DMS53 treated with DMSO at 0.1 percent for 48 hours (cell line): ENCODE measurements at regions not wholly inside any gene's neighbourhood (a gene's known extent, or its start where the extent isn't known, plus 50 kb on each side); places are given as distances from the start of the nearest gene placed in this dataset.
A peak's percentile ranks its signal among the peaks of the same experiment; 100 is the strongest.
"Not testable (repeated sequence)": the region's sequence is repeated elsewhere in the genome, so short reads cannot be mapped to it uniquely, and the experiment has no call there.

ENCODE experiments used
- DNase-seq: peaks from one replicate; lab custom pipeline; 2025; ENCODE audit not compliant: unreplicated experiment; lab: John Stamatoyannopoulos, UW

DNA sequence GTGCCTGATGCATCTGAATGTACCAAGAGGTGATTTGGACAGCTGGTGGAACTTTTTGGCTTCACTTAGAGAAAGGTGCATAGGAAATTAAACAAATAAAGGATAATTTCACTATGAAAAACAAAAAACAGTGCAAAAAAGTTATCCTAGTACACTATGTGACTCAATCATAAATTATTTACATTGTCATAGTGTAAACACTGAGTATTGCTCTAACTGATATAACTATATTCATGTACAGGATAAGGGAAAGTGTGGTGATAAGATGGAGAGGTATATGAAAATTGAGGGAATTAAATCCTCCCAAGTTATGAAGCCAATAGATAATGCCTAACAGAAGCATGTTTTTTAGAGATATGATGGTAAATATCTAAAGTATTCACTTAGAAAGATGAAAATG lies 50.2 kb upstream of the CPNE4 start:
- DNase-seq = no peak

DNA sequence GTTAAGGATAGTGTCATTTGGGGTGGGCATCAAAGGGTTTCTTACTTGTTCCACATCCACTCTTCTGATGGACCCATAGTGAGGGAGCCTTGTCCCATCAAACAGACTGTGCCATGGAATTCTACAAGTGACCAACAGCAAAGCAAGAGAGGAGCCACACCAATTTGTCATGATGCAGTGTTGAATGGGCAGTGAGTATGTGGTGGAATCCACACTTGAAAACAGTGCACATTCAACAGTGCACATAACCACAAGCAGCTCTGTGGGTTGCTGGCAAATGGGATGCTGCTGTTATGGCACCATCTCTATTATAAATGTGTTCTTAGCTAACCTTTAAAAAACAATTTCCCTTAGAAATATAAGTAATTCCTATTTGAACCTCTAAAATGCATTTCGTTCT lies 52.5 kb upstream of the CPNE4 start:
- no peak for DNase-seq

DNA sequence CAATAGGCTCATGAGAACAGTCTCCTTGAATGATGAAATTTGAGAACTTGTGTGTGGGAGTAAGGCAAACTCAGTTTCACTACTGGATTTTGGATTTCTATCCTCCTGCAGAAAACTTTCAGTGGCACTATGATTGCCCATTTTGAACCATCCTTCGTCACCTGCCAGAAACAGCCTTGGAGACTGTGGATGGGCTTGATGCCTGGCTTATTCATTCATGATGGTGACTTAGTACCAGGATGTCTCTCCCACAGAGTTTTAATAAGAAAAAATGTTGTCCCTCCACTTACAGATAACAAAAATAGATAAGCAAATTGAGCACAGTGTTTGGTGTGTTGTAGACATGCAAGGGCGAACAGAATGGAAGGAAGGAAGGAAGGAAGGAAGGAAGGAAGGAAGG lies 53.5 kb upstream of the CPNE4 start:
- no peak for DNase-seq

DNA sequence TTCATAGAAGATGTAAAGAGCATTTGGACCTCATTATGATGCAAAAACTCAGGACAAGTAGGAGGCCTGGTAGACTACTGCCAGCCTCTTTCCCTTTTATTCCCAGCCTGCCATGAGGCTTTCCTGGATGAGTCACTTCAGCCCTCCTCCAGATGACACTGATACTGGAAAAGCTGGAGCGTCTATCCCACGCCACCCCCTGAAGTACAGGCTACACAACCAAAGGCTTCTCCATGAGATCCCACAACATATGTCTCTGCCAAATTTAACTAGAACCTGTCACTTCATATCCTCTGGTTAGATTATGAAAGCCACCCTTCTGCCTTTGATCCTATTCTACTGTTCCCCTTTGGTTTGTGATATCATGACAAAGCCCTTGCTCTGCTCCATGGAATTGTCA lies 56.1 kb upstream of the CPNE4 start:
- no peak for DNase-seq

DNA sequence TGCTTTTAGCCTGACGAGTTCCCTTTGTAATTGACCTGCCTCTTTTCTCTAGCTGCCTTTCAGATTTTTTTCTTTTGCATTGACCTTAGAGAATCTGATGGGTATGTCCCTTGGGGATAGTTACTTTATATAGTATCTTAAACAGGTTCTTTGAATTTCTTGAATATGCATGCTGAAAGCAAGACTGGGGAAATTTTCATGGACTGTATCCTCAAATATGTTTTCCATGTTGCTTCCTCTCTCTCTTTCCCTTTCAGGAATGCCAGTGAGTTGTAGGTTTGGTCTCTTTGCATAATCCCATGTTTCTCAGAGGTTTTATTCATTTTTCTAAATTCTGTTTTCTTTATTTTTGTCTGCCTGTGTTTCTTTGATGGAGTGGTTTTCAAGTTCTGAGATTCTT lies 81.8 kb upstream of the CPNE4 start:
- DNase-seq = no peak

DNA sequence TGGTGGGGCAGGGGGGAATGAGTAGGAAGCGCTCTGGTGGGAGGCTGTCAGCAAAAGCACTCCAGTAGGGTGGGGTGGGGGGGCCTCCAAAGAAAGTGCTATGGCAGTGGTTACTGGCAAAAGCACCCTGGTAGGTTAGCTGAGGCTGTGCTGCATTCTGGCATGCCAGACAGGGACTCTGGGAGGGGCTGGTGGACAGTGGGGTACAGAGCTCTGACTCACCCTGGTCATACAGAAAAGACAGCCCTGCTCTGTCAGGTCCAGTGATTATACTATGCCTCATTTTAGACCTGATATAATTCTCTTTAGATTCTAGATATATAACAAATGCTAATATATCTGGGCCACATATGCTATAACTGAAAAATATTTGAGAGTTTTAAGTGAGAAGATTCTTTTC lies 82.8 kb upstream of the CPNE4 start:
- DNase-seq = no peak

DNA sequence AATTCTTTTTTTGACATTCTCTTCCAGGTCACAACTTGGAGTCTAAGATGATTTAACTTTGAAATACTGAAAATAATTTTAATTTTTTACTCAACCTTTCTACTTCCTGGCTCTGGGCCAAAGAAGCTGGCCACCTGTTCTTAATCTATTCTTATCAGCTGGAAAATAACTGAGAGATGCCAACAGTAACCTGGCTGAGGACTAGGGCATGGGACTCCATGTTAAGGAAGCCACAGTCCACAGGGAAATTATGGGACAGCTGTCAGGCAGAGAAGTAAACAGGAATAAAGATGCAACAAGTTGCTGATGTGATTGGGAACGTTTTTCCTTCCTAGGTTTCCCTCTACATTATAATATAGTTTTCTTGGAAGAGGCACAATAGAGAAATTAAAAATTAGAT lies 84.7 kb upstream of the CPNE4 start:
- no peak for DNase-seq

DNA sequence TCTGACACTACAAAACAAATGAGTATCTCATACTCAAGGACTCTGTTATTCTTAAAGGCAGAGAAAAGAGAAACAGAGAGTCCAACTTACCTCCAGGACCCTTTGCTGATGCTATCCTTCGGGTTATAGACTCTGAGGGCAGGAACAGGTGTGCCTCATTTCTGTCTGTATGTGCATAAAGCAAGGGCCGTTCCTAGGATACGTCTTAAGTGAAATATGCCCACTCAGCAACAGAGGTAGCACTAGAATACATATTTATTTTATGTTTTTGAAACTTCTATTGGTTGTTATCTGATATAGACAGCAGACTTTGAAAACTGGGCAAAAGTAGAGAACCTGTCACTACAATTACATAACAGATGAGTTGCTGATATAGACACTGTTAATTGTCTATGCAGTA lies 89.3 kb upstream of the CPNE4 start:
- DNase-seq = no peak

DNA sequence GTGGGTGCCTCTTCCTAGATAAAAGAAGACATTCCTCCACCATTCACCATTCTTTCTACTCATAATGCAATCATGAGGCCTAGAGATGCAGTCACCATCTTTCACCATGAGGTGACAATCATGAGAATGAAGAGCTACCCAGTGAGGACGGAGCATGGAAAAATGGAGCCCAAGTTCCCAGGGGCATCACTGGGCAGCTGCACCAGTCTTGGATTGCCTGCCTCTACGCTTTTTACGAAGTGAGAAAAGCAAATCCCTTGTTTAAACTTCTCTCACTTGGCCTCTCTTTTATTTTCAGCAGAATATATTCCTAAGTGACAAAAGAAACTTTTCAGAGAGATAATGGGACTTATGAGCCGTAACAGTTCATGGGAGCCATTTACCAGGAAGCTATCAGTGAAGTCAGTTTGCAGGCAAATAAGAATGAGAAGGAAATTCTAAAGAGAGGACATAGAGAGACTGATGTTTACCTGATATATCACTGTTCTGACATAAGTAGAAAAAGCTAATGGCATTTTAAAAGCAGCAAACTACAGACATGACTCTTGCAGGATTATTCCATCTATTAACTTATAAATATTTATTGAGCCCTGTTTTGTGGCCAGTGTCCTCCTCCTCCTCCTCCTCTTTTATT lies 90.0 kb upstream of the CPNE4 start:
- DNase-seq = no peak

DNA sequence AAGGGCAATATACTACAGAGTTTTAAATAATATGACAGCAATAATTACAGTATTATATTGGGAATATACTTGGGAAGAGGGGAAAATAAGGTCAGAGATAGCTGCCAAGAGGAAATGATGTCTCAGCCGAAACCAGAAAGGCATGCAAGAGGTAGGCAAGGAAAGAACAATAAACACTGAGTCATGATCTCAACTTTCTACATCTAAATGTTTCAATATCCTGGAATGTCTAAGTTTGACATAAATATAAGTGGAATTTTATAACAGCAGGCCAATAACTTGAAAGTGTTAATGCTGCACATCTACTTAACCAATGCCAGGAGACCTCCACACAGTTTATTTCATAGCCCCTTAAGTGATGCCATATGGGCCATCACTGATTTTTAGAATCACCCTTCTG lies 99.8 kb upstream of the CPNE4 start:
- no peak for DNase-seq

DNA sequence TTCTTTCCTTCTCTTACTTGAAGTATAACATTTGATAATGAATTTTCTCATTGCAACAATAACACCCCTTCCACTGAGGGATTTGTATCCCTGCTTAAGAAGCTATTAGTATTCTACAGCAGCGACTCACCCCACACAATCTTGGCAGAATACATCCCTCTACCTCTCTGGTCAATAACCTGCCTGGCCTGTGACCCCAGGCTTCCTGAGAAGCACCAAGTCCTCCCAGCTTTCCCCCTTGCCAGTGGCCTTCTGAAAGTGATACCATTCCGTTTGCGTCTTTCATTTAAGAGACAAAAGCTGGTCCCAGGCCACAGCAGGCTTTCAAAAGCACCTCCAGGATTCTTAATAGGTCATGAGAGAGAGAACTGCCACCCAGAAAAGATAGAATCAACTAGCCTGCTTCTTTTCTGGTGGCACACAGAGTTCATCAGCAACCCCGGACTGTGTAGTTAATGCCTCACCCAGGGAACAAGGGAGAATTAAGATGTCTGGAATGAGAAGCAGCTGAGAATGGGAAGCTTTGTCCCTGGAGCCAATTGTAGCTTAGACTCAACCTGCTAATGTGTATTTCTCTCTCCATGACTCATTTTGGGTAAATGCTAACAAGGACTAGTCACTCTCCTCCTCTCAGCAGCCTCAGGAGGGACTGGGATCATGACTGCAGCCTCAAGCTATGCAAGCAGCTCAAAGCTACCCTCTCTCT lies 101.0 kb upstream of the CPNE4 start:
- no peak for DNase-seq

DNA sequence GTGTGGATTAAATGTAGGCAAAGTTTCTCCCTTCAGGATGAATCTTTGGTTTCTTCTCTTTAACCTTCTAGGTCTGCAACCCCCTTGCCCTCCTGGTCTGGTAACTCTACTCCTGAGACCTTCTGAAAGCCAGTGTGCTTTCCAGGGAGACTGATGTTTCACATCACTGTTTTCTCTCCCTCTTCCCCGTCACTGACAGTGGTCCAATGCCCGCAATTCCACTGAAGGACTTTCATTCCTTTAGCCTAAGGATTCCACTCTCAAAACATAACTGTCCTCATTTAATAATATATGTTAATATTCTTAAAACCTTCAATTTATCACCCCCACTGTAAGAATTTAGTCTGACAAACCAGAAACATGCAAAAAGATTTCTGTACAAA lies 101.5 kb upstream of the CPNE4 start:
- no peak for DNase-seq

DNA sequence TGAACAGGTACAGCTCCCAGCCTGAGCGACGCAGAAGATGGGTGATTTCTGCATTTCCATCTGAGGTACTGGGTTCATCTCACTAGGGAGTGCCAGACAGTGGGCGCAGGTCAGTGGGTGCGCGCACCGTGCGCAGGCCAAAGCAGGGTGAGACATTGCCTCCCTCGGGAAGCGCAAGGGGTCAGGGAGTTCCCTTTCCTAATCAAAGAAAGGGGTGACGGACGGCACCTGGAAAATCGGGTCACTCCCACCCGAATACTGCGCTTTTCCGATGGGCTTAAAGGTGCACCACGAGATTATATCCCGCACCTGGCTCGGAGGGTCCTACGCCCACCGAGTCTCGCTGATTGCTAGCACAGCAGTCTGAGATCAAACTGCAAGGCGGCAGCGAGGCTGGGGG lies 102.1 kb upstream of the CPNE4 start:
- DNase-seq = not testable (repeated sequence)

DNA sequence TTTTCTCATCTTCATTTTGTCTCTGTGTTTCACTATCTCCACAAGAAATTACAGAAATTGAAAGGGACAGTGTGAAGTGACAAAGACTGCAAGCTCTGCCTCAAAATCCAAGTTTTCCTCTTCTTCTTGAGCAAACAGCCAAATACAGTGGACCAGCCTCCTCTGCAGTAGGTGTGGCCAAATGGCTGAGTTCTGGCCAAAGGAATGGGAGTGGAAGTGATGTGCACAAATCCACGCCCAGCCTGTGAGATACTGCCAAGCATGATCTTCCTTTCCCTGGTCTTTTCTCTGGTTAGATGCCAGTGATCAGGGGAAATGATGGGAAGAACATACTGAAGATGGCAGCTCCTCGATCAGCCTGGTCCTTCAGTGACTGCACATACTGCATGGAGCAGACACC lies 111.0 kb upstream of the CPNE4 start:
- no peak for DNase-seq

DNA sequence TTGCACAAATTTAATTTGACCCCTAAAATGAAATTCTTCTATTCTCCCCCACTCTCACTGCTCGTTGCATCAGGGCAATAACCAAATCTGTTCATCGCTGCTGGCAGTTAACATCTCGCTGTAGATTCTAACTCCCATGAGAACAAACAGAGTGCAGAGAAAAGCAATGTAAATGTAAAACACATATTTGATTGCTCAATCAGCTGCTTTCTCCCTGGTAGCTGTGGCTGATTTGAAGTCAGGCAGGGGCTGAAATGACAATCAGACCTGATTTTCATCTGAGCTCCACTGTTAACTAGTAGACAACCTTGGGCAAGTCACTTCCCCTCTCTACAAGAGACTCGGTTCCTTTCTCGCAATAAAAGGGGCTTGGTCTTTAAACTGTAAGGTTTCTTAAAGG lies 119.8 kb upstream of the CPNE4 start:
- no peak for DNase-seq

DNA sequence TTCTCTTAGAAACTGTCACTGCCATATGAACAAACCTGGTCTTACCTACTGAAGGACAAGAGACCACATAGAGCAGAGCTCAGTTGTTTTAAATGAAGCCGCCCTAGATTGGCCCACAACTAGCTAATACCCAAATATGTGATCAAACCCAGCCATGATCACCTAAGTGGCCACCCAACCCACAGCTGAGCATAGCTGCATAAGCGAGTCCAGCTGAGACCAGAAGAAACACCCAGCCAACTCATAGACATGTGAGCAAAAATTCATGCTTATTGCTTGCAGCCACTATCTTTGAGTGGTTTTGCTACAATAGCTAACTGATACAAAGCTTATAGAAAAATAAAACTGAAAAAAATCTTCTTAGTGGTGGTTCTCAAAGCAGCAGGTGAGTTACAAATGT lies 124.3 kb upstream of the CPNE4 start:
- DNase-seq = no peak

DNA sequence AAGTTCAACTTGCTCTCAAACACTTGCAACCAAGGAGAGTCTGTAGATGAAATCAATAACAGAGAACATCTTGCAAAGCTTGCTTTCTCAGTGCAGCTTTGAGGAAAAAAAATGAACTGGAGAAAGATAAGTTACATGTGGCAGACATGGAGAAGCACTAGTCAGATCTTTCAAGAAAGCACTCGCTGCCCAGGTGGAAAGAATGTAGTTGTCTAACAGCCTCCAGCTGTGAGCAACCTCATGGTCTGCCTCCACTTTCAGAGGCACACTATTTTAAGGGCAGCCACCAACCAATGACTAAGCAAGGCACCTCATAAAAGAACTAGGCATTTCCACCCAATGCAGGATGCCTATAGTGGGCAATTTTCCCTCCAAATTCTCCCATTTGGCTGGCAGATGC lies 125.4 kb upstream of the CPNE4 start:
- no peak for DNase-seq

DNA sequence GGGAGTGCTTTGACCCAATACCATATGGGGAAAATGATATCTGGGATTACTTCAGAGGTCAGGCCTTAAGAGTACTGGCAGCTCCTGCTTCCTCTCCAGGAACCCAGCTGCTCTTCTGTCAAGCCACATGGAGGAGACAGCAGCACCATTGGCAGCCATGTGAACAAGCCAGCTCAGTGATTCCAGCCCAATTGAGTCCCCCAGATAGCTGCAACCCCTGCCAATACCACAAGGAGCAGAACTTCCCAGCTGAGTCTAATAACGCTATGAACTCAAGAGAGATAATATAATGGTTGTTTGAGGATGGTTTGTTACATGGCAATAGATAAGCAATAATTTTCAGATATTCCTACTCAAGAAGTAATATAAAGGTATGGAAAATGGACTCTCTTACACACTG lies 126.8 kb upstream of the CPNE4 start:
- DNase-seq = no peak

DNA sequence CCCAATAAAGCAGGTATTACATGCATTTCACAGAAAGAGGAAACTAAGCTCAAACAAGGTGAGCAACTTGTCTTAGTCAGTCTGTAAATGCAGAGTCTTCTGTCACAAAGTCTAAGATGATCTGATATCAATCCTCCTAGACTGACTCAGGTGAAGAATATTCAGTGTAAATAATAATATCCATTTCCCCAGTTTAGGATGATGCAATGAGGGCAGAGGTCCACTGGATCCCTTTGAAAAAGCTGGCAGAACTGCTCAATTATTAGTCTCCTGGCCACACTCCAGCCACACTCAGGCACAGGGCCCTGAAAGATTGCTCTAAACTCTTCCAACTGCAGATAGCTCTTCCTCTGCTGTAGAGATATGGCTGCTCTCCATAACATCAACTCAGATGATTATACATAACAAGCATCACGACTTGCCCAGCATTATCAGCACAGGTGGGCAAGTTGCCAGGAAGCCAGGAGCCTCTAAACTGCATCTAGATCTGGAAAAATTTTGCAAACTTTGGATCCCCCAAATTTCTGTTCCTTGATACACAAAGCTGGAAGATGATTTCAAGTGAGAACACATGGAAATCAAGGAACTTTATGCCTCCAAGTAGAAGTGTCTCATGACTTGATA lies 129.8 kb upstream of the CPNE4 start:
- no peak for DNase-seq

DNA sequence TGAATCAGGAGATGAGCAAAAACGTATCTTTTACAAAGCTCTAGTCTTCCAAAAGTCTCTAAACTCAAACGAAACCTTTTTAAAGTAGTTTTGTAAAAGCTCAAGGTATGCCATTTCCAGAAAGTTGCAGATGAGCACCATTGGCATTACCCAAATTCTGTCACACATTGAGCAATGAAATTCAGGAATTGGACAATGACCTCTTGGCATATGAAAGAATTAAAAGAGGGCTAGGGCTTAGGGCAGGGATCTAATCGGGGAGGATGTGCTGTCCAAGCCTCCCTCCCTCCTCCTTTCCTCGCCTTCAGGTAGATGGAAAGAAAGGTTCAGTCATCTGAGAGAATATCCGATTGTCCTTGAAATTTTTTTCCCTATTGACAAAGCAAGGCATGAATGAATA lies 133.1 kb upstream of the CPNE4 start:
- no peak for DNase-seq

DNA sequence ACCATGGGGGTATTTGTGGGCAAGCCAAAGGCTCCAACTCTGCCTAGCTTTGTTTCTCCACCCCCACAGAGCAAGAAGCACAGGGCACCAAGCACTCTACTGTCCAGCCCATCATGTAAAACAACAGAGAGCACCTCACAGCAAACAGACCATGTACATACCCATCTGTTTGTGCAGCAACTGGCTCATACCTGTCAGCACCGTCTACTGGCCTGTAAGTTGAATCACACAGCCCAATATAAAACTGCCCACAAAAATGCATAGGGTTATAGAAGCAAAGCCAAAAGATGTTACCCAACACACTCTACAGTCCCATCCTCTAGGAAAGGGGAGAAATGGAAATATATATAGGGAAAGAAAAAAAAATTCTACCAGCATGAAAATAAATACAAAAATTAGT lies 139.7 kb upstream of the CPNE4 start:
- DNase-seq = no peak

DNA sequence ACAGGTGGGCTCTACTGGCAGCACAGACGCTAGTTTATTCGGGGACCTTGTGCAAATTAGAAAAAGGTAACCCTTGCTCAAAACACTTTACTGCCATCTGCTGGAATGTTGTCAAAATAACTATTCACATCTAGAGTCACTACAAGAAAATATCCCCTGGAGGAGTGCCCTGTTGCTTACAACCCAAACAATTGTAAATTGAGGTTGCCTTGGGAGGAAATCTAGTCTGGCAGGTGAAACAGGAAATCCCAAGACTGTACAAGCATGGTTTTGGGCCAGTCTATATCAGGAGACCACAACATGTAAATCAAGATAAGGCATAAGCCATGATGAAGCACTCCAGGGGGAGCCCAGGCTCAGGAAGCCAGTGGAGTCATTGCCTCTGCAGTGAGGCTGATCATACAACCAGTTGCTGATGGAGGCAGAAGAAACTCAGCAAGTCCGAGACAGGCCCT lies 136.8 kb upstream of the ACP3 start:
- DNase-seq = peak; percentile 30

DNA sequence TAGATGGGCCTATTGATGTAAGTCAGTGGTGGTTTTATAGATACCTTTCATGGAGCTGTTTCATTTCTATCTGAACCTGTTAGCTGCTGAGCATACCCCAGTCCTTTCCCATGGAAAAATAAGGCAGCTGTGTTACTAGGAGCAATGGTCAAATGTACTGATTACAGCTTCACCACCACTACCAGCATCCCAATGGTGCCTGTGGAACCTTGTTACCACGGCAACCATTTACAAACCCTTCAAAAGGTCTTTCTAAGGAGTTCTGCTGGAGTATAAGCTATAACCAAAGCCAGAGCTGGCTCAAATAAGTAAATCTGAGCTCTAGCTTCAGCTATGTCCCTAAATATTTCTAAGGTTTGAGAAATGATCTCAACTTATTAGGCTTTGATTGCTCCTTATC lies 133.4 kb upstream of the ACP3 start:
- DNase-seq = no peak
